HG03103 (cell line): ENCODE measurements at regions not wholly inside any gene's neighbourhood (a gene's known extent, or its start where the extent isn't known, plus 50 kb on each side); places are given as distances from the start of the nearest gene placed in this dataset.
"Not testable (repeated sequence)": the region's sequence is repeated elsewhere in the genome, so short reads cannot be mapped to it uniquely, and the experiment has no call there.

Source experiments
- ATAC-seq: cut with Tn5 transposase; IDR thresholded peaks from one replicate; pipeline ENCODE4 v1.9.1; 2021; ENCODE audit warnings: low read depth; ENCODE audit not compliant: unreplicated experiment

DNA sequence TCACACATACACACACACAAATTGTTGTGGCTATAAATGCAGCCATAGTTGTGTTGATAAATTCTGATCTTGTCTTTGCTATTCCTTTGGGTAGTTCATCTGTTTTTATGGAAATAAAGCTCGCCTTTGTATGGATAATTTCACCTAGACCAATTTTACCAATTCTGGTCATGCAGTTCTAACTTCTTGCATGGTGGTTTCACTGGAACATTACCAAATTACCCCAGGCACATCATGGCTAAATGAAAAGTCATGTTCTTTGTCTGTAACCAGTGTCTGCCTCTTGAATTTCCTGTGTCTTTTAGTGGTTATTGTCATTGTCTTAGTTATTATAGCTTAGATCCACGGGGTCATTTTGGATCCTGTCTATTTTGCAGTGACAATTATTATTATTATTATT lies 50.3 kb upstream of the TMC1 start:
- ATAC-seq: no peak

DNA sequence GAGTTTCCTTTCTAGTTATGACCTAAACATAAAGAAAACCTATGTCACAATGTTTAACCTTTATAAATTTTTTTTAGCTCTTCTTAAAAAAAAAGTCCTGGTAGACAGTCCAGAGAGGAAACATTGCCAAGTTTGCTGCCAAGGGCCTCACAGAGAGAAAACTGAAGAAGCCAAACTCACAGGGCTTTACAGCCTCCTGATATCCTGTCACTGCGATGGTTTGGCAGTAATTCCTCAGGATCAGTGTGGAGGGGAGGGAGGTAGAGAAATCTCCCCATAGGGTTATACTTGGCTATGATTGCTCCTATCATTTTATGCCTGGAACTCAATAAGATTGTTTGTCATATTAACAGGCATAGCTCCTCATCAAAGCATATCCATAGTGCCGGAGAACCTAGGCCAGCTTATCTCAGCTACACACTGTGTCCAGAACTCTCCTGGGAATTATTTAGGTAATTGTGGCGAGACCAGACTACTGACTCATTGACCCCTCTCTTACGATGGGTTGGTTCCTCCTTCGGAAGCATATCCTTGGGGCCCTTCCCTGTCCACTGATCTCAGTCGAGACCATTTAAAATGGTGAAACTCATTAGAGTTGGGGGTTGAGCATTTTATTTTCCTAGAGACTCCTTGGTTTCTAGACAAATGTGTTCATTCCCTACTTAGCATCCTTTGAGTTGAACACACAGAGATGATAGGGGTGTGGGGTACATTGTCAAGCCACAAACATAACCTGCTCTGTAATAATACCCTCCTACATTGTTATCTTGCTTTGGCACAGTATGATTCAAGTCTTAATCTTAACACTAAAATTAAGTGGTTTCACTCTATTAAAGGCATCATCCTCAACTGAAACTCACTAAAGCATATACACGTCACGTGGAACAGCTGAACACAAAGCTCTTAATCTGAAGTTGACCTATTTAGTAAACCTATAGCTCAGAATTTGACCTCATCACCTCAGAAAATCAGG lies 53.4 kb upstream of the TMC1 start:
- ATAC-seq: no peak

DNA sequence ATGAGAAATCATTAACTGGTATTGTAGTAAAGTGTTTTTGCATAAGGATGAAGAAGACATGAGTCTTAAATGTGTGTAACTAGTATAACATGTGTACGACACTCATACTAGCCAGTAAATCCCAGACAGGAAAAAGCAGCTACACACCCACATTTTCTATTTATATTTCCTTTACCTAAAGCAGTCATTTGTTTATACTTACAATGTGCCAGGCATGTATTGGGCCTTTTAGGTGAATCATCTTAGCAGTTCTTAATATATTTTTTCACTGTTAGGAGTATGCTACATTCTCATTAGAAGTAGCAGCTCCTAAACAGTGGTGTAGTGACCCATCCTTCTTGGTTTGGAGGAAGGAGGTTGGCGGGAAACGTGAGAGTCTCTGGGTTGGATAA lies 55.8 kb upstream of the TMC1 start:
- no peak for ATAC-seq

DNA sequence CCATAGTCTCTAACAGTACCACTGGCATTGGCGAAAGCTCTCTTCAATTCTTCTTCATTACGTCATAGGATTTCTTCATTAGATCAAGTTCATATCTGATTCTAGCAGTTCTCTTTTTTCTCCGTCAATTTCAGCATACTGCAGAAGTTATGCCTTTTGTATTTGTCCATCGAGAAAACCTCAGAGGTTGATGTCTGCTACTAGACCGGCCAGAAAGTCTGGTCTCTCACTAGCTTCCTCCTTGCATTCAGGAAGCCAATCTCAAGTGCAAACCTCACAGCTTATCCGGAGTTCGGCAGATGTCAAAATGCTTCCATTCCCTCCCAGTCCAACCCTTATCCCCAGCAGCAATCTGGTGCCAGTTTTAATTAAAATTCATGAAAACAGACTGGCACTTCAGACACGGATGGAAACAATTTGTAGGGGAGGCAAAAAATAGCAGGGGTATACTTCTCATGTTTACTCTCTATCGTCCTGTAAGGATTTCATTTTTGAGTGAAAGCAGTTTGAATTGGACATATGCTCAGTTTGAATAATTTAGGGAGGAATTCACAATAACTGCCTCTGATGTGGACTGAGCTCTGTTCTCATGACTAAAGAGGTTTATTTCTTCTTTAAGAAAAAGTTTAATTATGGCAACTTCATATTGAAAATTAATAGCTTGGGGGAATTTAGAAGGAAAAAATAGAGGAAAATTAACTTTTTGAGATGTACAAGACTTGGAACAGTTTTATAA lies 56.4 kb upstream of the TMC1 start:
- ATAC-seq: peak; percentile 58

DNA sequence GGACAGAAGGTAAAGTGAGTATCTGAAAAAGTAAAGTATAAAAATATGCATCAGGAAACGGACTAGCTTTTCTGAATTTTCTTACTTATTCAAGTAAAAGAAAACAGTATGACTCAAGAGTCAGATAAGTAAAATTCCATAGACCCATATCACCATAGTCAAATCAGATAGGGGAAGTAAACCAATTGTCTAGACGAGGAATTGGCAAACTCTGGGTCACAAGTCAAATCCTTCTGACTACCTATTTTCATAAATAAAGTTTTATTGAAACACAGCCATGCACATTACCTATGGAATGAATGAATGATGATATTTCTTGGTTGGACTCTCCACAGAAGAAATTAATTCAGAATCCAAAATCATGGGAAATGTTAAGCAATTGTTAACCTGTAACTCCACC lies 59.1 kb upstream of the TMC1 start:
- ATAC-seq: no peak

DNA sequence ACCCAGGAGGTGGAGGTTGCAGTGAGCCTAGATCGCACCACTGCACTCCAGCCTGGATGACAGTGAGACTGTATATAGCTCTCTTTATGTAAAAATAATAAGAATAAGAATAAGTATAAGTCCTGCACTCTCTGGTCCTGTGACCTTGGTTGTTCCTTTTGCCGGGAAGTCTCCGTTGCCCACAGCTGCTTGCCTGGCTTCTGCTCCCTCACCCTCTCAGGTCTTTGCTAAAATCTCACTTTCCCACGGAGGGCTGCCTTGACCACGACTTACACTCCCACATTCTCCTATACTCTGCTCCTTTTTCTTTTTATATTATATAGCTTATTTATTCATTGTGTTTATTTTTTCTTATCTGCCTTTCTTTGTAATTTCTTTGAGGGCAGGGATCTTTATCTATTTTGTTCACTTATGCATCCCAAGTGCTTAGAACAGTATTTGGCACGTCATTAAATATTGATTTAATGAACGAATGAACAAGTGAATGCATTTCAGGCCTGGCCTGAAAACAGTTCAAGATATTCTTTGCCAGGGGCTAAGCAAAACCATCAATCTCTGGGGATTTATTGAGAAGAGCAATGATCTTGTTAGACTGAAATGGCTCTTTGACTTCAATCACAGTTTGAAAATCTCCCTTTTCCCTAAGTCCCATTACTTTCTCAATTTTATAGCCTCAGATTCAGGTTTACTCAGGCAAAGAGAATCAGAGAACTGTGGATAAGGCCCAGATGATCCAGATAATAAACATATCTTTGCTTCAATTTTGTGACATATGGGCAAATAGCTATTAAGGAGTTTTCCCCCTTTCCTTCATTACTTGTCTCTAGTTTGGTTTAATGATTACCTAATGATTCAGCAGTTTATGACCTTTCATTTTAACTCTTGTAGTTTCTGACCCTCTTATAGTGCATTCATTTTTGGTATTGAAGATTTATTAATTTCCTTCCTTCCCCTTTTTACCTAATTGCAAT lies 60.8 kb upstream of the TMC1 start:
- no peak for ATAC-seq

DNA sequence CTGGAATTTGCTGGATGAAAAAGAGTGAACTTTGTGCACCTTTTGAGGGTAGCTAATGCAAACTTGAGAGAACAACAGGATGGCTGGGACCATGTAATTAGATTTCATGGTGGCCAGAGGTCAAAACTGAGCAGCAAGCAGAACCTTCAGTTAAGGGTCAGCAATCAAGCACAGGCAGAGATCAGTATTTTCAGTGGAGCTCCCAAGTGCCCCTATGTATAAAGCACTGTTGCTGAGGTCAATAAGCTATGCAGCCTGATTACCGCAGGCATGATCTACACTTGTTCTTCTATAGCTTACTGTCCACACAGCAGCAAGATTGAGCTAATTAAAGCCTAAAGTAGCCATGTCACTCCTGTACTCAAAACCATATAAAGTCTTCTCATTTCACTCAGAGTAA lies 62.1 kb upstream of the TMC1 start:
- no peak for ATAC-seq

DNA sequence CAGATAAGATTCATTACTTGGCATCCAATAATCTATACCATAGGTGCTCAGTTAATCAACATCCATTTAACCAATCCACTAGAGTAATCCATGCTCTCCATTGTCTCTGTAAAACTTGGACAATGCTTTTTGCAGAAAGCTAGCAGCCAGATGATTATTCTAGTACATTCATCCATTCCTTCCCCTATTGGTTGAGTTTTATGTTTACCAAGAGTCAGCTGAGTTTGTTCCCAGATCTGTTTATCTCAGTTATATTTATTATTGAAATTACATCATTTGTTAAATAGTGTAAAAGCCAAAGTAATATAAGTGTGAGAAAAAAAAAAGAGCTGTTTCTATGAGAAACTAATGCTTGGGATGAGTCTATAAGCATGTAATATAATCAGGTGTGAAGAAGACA lies 63.3 kb upstream of the TMC1 start:
- no peak for ATAC-seq

DNA sequence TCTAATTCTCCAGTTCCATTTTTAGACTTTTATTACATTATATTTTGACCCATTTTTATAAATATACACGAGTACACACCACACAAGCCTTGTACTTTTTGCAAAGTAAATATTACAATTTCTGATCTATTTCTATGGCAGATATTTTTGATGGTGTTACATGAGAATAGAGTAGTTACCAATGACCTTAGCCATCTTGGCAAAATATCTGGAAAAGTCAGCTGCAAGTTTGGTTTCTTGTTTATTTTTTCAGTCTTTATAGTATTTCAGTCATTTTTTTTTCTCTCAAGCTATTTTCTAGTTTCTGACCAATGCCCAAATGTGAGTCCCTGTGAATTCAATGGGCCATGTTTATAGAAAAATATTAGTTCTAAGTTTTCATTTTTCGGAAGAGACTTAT lies 64.0 kb upstream of the TMC1 start:
- no peak for ATAC-seq

DNA sequence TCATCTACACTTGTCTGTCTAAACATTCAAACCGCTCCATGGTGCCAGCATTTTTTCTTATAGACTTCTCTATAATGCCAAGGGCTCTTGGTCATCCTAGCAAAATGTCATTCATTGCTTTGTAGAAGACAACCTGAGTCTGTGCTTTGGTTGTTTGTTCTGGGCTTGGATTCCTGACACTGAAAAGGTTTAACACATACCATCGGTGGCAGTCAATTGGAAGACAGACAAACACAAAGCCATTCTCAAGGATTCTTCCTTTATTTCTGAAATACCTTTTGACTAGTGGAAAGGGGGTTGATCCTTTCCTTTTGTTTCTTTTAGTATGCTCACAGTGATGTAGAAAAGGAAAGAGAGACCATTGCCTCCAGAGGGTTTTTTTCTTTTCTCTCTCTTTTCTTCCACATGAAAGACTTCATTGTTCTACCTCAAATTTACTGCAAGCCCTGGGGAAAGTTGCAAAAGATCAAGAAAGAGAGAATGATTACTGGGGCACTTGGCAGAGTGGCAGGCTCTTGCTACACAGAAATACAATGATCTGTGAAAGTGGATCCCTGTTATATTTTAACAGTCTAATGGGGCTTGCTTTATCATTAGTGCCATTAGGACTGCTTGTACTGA lies 66.4 kb upstream of the TMC1 start:
- no peak for ATAC-seq

DNA sequence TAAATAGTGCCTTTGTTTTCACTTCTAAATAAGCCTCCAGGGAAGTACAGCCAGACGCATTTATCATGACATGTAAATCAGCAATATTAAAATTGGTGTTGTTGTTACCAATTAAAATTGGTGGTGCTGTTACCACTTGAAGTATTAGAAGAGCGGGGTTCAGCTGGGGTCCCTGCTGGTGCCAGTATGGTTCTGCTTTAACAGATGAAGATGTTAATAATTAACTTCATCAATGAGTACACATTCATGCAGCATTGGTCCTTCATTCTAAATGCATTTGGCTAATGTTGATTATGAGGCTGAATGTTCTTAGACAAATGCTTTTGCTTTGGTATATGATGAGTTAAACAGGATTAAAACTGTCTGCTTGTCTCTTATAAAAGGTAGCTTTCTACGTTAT lies 67.6 kb upstream of the TMC1 start:
- no peak for ATAC-seq

DNA sequence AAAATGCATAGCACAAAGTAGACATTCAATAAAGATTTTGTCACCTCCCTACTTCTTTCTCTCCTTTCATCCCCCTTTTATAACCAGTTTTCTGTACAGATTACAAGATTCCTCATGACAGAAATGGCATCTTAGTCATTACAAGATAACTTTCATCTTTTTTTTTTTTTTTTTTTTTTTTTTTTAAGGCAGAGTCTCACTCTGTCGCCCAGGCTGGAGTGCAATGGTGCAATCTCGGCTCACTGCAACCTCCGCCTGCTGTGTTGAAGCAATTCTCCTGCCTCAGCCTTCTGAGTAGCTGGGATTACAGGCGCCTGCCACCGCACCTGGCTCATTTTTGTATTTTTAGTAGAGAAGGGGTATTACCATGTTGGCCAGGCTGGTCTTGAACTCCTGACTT lies 75.2 kb upstream of the TMC1 start:
- ATAC-seq: not testable (repeated sequence)

DNA sequence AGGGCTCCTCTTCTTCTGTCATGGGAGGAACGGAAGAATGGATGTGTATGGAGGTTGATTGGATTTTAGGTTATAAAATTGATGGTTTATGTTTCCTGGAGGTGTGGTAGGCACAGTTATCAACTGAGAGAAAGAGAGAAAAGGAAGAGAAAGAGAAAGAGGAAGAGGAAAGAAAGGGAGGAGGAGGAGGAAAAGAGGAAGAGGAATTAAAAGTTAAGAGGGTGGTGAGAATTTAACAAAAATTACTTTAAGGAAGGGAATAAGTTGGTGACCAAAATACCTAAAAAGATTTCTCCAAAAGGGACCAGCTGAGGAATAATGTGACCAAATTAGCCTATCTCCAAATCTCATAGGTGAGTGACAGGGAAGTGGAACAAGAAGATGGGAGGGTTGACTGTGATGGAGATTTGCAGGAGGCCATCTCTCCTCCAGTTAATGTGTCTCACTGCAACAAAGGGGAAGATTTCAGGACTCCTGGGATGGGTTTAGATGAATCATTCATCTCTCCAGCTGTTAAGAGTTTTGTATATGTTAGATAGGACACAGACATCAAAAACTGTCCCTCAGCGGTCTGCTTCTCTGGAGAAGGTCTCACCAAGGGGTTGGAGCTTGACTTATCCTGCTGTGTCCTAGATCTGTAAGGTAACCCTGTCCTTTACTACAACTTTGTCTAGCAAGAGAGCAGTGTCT lies 76.0 kb upstream of the TMC1 start:
- ATAC-seq: no peak

DNA sequence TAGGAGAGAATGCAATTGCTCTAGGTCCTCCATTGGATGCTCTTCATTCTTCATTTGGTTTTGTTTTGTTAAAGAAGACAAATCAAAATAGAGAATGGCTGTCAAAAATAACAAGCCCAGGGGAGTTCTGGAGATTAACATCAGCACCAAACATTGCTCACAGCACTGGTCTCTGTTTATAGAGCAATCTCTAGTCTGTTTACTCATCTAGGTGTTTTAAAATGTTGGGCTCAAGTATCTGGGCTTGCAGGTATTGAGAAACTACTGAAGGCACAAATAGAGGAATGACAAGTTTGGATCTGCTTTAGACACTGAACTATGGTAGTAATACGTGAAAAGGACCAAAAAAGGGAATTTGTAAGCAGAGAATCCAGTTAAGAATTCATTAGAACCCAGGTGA lies 77.0 kb upstream of the TMC1 start:
- ATAC-seq: no peak

DNA sequence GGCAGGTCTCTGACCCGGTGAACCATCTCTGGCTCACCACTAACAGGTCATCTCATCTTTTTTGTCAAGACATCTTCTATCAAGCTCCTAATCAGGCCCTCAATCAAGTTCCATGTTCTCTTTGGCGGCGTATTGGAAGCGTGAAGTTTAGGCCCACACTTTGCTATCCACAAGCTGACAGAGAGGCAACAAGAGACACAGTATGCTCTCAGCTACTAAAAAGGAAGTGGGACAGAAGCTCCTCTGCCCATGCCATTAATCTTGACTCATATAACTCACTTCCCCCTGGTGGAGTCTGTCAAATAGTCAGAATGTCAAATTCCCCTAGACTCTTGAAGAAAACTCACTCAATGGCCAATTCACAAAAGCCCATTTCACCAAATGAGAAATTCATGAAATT lies 77.6 kb upstream of the TMC1 start:
- peak; percentile 89 for ATAC-seq

DNA sequence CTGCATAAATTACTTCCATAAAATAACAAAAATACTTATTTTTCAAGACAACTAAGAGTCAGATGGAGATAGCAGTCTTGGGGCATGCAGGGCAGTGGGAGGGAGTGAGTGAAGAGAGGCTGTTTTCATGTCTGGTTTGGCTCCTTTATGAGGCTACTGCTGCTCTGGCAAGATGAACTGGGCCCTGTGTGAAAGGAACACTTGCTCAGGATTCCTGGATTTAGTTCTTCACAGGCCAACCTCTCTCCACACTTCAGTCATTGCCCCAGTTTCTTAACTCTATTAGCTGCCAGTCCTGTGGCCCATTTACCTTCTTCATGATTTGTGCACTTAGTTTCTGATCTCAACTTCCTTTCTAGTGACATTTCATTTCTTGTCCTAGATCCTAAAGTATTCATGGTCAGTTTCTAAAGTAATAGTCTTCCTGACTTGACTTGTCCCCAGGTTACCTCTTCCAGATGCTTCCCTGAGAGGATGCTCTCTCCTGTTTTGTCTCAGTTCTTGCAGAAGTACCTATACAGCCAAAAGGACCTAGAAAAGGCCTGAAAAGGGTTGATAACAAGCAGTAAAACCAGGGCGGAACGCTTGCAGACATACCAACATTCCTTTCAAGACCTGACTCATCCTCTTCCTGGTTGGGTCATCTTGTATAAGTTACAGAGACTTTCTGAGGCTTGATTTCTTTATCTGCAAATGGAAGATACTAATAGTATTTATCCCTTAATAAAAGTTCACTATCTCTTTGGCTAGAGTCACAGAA lies 77.0 kb upstream of the ZFAND5 start:
- no peak for ATAC-seq

DNA sequence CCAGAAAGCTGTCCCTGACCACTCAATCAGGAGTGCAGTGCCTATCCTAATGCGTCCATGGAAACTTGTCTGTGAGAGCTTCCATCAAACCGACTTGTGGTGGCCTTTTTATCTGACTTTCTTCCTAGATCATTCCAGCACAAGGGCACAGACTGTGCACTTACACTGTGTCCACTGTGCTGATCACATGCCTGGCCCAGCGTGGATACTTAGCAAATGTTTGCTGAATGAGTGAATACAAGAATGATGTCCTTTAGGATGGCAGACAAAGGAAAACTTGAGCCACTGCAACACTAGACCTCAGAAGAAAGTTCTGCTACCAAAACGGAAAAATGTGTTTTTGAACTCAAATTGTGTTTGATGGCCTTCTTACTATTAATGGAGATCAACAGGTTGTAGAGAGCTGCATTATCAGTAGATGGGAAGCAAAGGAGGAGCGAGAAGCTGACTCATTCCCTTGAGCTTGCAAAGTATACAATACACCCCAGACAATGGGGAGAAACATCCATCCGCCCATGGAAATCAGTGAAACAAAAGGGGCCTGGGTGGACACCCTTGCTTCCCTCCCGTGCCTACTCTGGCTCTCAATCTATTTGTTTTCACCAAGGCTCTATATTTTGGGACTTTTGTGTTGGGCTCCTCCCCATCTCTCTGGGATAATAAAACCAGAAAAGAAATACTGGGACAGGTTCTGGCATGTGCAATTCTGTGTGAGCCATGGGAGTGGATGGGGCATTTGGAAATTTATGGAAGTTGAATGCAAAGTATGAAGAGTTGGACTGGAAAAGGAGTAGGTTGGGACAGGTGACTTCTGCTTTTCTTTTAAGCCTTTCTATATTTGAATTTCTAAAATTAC lies 76.2 kb upstream of the ZFAND5 start:
- ATAC-seq: no peak

DNA sequence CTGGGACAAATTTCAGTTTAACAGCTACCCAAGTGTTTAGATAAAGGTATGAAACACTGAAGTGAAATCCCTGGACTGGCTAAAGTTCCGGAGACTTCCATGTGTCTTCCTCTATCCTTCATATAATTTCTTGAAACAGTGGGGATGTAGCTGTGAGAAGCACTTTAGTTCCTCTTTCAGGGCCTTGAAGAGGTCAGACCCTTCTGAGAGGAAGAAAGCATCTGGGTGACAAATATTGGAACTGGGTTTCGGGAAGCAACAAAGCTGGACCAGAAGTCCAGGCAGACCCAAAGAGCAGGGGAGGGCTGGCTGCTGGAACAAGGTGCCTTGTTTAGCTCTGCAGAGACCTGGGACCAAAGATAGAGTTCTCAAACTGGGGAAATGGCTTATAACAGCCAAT lies 75.4 kb upstream of the ZFAND5 start:
- no peak for ATAC-seq
